Left ventricle myocardium inferior (tissue), 1 donor: ENCODE measurements at regions not wholly inside any gene's neighbourhood (a gene's known extent, or its start where the extent isn't known, plus 50 kb on each side); places are given as distances from the start of the nearest gene placed in this dataset.

ENCODE experiments used
- DNase-seq: peaks from one replicate; pipeline ENCODE4 v3.0.0-alpha.2; 2020
- H3K27ac ChIP-seq: fragments of 200-600 bp; replicated peaks from 2 replicates; pipeline ENCODE4 v1.8.0; 2021
- H3K27me3 ChIP-seq: fragments of 200-600 bp; 2 replicates; pipeline ENCODE4 v1.8.0; 2021; ENCODE audit warnings: low read depth
- H3K36me3 ChIP-seq: fragments of 200-600 bp; 2 replicates; pipeline ENCODE4 v1.8.0; 2021
- H3K4me1 ChIP-seq: fragments of 200-600 bp; 2 replicates; pipeline ENCODE4 v1.8.0; 2021
- H3K4me3 ChIP-seq: fragments of 200-600 bp; 2 replicates; pipeline ENCODE4 v1.8.0; 2021; ENCODE audit warnings: mild to moderate bottlenecking, moderate library complexity
- H3K9me3 ChIP-seq: fragments of 200-600 bp; replicated peaks from 2 replicates; pipeline ENCODE4 v1.8.0; 2021
- intact Hi-C: fragments of 100-400 bp; cut with micrococcal nuclease; formaldehyde crosslinking; loops from one replicate; pipeline ENCODE4 v1.11.0; 2022
- TF ChIP-seq, protein P1 (sequence below): fragments of 200-600 bp; IDR thresholded peaks from 2 replicates; pipeline ENCODE4 v1.8.0; 2021; ENCODE audit warnings: antibody characterized with exemption, mild to moderate bottlenecking, borderline replicate concordance
- donor health status: DM: no; HTN: yes; CAD: no; lungs with severe emphysema.

GRCh38 chr12:115008929-115009328 lies 325.0 kb upstream of the TBX3 start:
- Histone ChIP-seq H3K27me3 (peaks cover 33% of the 10 kb centered on the region), H3K4me3 (no peak overlapping the region), H3K27ac (no peak overlapping the region), H3K9me3 (peaks cover 15% of the 10 kb centered on the region), H3K36me3 (no peaks in the 10 kb centered on the region), H3K4me1 (peaks cover 10% of the 10 kb centered on the region)
- intact Hi-C loops: no loop called here
- DNase-seq: no peak
- TF ChIP-seq, protein P1, sequence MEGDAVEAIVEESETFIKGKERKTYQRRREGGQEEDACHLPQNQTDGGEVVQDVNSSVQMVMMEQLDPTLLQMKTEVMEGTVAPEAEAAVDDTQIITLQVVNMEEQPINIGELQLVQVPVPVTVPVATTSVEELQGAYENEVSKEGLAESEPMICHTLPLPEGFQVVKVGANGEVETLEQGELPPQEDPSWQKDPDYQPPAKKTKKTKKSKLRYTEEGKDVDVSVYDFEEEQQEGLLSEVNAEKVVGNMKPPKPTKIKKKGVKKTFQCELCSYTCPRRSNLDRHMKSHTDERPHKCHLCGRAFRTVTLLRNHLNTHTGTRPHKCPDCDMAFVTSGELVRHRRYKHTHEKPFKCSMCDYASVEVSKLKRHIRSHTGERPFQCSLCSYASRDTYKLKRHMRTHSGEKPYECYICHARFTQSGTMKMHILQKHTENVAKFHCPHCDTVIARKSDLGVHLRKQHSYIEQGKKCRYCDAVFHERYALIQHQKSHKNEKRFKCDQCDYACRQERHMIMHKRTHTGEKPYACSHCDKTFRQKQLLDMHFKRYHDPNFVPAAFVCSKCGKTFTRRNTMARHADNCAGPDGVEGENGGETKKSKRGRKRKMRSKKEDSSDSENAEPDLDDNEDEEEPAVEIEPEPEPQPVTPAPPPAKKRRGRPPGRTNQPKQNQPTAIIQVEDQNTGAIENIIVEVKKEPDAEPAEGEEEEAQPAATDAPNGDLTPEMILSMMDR: no peak

DNA sequence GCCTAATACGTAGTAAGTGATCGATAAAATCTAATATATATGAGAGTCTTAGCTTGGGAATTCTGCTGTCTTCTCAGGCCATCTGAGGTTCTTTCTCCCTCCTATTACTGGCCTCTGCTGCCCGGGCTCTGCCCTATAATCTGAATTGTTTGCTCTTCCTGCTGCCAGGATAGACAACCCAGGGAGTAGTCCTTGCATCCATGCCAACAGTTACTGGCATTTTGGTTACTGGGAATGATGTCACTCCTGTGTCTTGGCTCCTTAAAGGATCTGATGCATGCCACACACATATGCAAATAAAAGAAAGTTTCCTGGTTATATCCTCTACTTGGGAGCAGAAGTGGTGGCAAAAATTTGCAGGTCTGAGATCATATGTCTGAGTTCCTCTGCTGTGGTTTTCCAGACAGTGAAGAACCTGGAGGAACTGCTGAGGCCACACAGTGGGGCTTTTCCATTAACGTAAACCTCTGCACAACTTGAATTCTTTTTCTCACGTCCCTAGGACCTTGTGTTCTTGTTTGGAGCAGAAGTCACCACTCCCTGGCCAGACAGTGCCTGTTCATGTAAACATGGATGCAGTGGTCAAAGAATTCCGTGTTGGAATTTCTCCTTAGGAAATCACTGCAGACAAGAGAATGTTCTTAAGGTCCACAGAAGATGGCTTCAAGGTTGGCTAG lies 320.6 kb upstream of the TBX3 start:
- H3K27ac ChIP-seq: no peak overlapping the region
- peaks cover 44% of the 10 kb centered on the region for H3K27me3 ChIP-seq
- peaks cover 3% of the 10 kb centered on the region for H3K9me3 ChIP-seq
- TF ChIP-seq, protein P1: no peak
- no peak overlapping the region for H3K4me3 ChIP-seq
- no peaks in the 10 kb centered on the region for H3K36me3 ChIP-seq
- intact Hi-C loops: no loop called here
- DNase-seq: no peak
- H3K4me1 ChIP-seq: peaks cover 5% of the 10 kb centered on the region

DNA sequence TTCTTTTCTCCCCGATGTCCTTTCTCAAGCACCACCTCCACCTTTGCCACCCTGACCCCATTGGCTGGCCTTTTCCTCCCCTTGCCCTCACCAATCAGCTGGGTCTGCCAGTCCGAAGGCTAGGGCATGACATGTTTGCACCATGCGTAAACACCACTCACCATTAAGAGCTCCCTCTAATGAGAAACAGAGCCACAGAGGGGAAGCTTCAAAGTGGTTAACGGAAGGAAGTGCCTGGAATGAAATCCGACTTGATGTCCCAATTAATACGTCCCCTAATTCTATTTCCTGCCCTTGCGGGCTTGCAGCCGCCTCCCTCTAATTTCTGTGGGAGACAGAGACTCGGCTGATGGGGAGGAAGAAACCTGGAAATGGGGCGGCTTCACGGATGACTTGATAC lies 318.5 kb upstream of the TBX3 start:
- Histone ChIP-seq H3K4me3 (no peak overlapping the region), H3K27ac (no peak overlapping the region), H3K4me1 (peaks cover 10% of the 10 kb centered on the region), H3K27me3 (peaks cover 30% of the 10 kb centered on the region), H3K9me3 (peaks cover 3% of the 10 kb centered on the region), H3K36me3 (no peaks in the 10 kb centered on the region)
- intact Hi-C loops: no loop called here
- TF ChIP-seq, protein P1: no peak
- DNase-seq: no peak

- H3K4me1 ChIP-seq: peaks cover 10% of the 10 kb centered on the region
- no peak overlapping the region for H3K4me3 ChIP-seq
- H3K27me3 ChIP-seq: peaks cover 27% of the 10 kb centered on the region
- no peak for DNase-seq
- intact Hi-C loops: no loop called here
- TF ChIP-seq, protein P1: no peak
- H3K36me3 ChIP-seq: no peaks in the 10 kb centered on the region
- H3K9me3 ChIP-seq: no peaks in the 10 kb centered on the region
- no peak overlapping the region for H3K27ac ChIP-seq
Measured at GRCh38 chr12:115001571-115002180, 317.7 kb upstream of the TBX3 start.

DNA sequence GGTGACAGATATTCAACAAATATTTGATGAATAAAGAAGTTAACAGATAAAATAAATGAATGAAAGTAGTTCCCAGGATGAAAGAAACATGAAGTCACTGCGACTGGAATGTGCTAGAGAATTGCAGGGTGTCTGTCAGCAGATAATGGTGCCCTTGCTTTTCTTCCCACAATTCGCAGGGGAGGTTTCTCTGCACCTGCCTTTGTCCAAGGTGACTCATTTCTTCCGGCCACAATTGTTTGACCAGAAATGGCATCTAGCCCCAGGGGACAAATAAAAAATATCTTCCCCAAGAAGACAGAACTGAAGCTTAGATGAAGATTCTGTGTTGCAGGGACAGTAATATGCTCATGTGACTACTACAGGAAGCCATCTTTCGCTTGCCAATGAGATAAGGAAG lies 316.1 kb upstream of the TBX3 start:
- intact Hi-C loops: no loop called here
- Histone ChIP-seq H3K36me3 (no peaks in the 10 kb centered on the region), H3K27me3 (peaks cover 27% of the 10 kb centered on the region), H3K4me3 (no peak overlapping the region), H3K4me1 (peaks cover 10% of the 10 kb centered on the region), H3K9me3 (peaks cover 9% of the 10 kb centered on the region), H3K27ac (no peak overlapping the region)
- TF ChIP-seq, protein P1: no peak
- no peak for DNase-seq
